ENCODE measurements at regions not wholly inside any gene's neighbourhood (a gene's known extent, or its start where the extent isn't known, plus 50 kb on each side); places are given as distances from the start of the nearest gene placed in this dataset.
A peak's percentile ranks its signal among the peaks of the same experiment; 100 is the strongest.

DNA sequence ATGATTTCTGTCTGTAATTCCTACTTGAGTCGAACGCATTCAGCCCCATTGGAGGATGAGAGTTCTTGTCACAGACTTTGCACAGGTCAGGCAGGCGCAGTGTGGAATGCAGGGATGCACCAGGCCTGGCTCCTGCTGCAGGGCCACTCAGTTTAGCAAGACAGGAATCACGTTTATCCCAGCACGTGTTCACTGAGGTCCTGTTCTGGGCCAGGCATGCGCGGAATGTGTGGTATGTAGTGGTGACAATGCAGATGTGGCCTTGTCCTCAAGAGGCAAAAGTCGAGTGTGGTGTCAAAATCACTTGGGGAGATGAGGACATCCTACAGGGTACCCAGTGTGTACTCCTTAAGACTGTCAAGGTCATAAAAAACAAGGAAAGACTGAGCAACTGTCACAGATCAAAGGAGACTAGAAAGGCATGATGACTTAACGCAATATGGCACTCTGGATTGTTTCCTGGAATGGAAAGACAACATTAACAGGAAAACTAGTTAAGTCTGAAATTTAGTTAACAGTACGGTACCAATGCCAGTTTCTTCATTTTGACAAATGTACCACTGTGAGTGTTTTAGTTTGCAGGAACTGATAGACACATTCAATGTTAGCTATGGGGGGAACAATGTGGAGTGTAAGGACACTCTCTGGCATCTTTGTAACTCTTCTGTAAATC lies 121.5 kb upstream of the ADAMTS18 start:
- no peak overlapping the region for H2BK120ac ChIP-seq (replicated peaks; ENCODE audit: low read depth, low read length)
- H3K79me2 ChIP-seq (ENCODE audit: control insufficient read depth in 1 of 2, insufficient read depth in 2 of 2, low read length in 2 of 2): no peaks in the 10 kb centered on the region
- H2AFZ ChIP-seq (ENCODE audit: low read length): peak overlapping the region; percentile 69; the same call in 1 of the 2 replicates
- no peaks in the 10 kb centered on the region for H4K20me1 ChIP-seq (replicated peaks in 1 of 2; ENCODE audit: control insufficient read depth in 1 of 2, insufficient read depth in 2 of 2, low read length in 2 of 2)
- ChIA-PET CTCF (ENCODE audit: partially characterized antibody) (interaction anchor here (1.3 kb wide), 1 partner anchor 28 kb away, joined by 3 read pairs; no protein-coding TSS in a partner anchor), POLR2A (ENCODE audit: partially characterized antibody) (no interaction called here)
- H2BK20ac ChIP-seq (ENCODE audit: low read length): no peak overlapping the region
- no peak overlapping the region for H3K4me3 ChIP-seq (ENCODE audit: extremely low read depth in 1 of 4, insufficient read depth in 2 of 4, low read depth in 3 of 4, low read length in 4 of 4)
- H3K79me1 ChIP-seq (ENCODE audit: low read depth, low read length): no peaks in the 10 kb centered on the region
- H3K9ac ChIP-seq (replicated peaks in 1 of 4; ENCODE audit: extremely low read depth in 1 of 4, low read depth in 3 of 4, low read length in 3 of 4): no peak overlapping the region
- no peak overlapping the region for H3K4ac ChIP-seq (replicated peaks; ENCODE audit: insufficient read length, low read depth, low read length)
- H3K36me3 ChIP-seq (ENCODE audit: control insufficient read depth in 2 of 4, insufficient read depth in 4 of 4, low read length in 3 of 4): no peaks in the 10 kb centered on the region
- no peak overlapping the region for H3K18ac ChIP-seq (ENCODE audit: extremely low read depth, low read length)
- no peak overlapping the region for H3K14ac ChIP-seq (ENCODE audit: insufficient read length)
- no peak for FAIRE-seq
- H3K23me2 ChIP-seq (ENCODE audit: low read depth, low read length): no peaks in the 10 kb centered on the region
- H3K4me1 ChIP-seq (replicated peaks in 1 of 4; ENCODE audit: control insufficient read depth in 3 of 4, insufficient read depth in 4 of 4, low read length in 3 of 4): no peaks in the 10 kb centered on the region
- no peak overlapping the region for H2BK5ac ChIP-seq (ENCODE audit: low read depth, low read length)
- no peak overlapping the region; the same call in 1 of the 2 replicates for H2BK15ac ChIP-seq (ENCODE audit: low read length)
- no peak for DNase-seq (ENCODE audit: low read depth in 1 of 2, low spot score in 2 of 2)
- WGBS, 2 experiments (ENCODE audit: extremely low coverage in 1 of 2, insufficient coverage in 1 of 2, insufficient read length in 1 of 2, insufficient replicate concordance in 2 of 2, low coverage in 1 of 2, low lambda C conversion rate in 2 of 2, missing lambda C conversion rate in 1 of 2): 73% methylated on average over 10 of the region's 10 CpGs; no CpG with 5 or more reads in 1 of the 2 experiments
- H3K23ac ChIP-seq (ENCODE audit: insufficient read length): no peak overlapping the region
- no peak overlapping the region for H3K4me2 ChIP-seq (ENCODE audit: insufficient read depth in 1 of 2, low read depth in 2 of 2, low read length in 2 of 2)
- no peak overlapping the region for H4K91ac ChIP-seq (replicated peaks; ENCODE audit: insufficient read length, low read length)
- no peak overlapping the region for H4K5ac ChIP-seq (ENCODE audit: insufficient read length, low read depth, low read length)
- no peak overlapping the region for H3K27ac ChIP-seq (ENCODE audit: low read depth, low read length)
- H2AK5ac ChIP-seq (ENCODE audit: low read depth, low read length): no peak overlapping the region
- H3K56ac ChIP-seq (replicated peaks; ENCODE audit: insufficient read length, low read depth, low read length): no peak overlapping the region
- H3K9me3 ChIP-seq (ENCODE audit: insufficient read depth in 2 of 2, low read depth in 1 of 2, low read length in 1 of 2): no peaks in the 10 kb centered on the region
- no peak overlapping the region for H4K8ac ChIP-seq (ENCODE audit: extremely low read depth, insufficient read depth, low read length)
- TF ChIP-seq TEAD4 (IDR thresholded peaks at IDR 0.05; ENCODE audit: low read depth, low read length) (peak; percentile 89), MAFK (IDR thresholded peaks at IDR 0.05; ENCODE audit: low read depth, low read length) (no peak)
- H2BK12ac ChIP-seq (ENCODE audit: low read depth, low read length): no peak overlapping the region
- no peaks in the 10 kb centered on the region for H3K27me3 ChIP-seq (replicated peaks in 1 of 4; ENCODE audit: control insufficient read depth in 3 of 4, extremely low read depth in 1 of 4, insufficient read depth in 3 of 4, low read length in 3 of 4)

Measured in H1 (cell line).